ENCODE measurements at regions not wholly inside any gene's neighbourhood (a gene's known extent, or its start where the extent isn't known, plus 50 kb on each side); places are given as distances from the start of the nearest gene placed in this dataset.
A peak's percentile ranks its signal among the peaks of the same experiment; 100 is the strongest.

DNA sequence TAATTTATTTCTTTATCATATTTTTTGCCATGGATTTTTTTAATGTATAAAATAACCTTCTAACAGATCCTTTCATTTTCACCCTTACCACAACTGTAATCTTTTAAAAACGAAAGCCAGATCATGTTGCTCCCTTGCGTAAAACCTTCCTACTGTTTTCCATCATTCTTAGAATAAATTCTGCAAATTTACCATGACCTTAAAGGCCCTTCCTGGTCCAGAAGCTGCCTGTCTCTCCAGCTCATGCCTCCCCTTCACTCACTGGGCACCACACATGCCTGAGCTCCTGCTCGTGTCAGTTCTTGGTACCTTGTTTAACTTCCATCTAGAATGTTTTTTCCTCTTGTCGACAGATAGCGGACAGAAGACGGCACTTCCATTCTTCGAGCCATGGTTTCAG lies 245.0 kb upstream of the CDH5 start:
- in situ Hi-C loops (cut with HindIII; ENCODE audit: low sequenced_read_pairs) = no loop called here
- DNase-seq (ENCODE audit: low read depth, low spot score) = no peak
- TF ChIP-seq CTCF (IDR thresholded peaks at IDR 0.05; ENCODE audit: low read depth, low read length) = no peak
- H3K4me3 ChIP-seq (ENCODE audit: low read depth, low read length) = no peak overlapping the region

GRCh38 chr16:66120656-66121055 lies 245.8 kb upstream of the CDH5 start:
- in situ Hi-C loops (cut with HindIII; ENCODE audit: low sequenced_read_pairs) = no loop called here
- H3K4me3 ChIP-seq (ENCODE audit: low read depth, low read length) = no peak overlapping the region
- peak; percentile 71 for DNase-seq (ENCODE audit: low read depth, low spot score)
- TF ChIP-seq CTCF (IDR thresholded peaks at IDR 0.05; ENCODE audit: low read depth, low read length) = no peak

GRCh38 chr16:66116163-66117002 lies 250.1 kb upstream of the CDH5 start:
- no peak overlapping the region for H3K4me3 ChIP-seq (ENCODE audit: low read depth, low read length)
- TF ChIP-seq CTCF (IDR thresholded peaks at IDR 0.05; ENCODE audit: low read depth, low read length) = no peak
- in situ Hi-C loops (cut with HindIII; ENCODE audit: low sequenced_read_pairs) = no loop called here
- peak; percentile 26 for DNase-seq (ENCODE audit: low read depth, low spot score)

DNA sequence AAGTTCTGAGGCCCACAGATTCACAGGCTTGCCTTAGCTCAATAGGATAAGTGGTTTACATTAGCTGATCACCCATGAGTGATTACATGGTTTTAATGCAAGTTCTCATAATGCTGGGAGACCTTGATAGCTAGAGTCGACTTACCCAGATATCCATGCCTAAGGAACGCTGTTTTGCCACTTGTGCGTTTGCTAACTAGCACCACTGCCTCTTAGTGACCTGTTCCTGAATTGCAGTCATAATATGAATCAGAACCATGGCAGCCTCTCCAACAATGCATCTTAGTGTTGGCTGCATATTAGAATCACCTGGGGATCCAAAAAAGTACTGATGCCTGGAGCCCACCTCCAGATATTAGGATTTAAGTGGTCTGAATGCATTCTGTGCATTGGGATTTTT lies 251.1 kb upstream of the CDH5 start:
- H3K4me3 ChIP-seq (ENCODE audit: low read depth, low read length) = no peak overlapping the region
- DNase-seq (ENCODE audit: low read depth, low spot score) = no peak
- TF ChIP-seq CTCF (IDR thresholded peaks at IDR 0.05; ENCODE audit: low read depth, low read length) = no peak
- in situ Hi-C loops (cut with HindIII; ENCODE audit: low sequenced_read_pairs) = no loop called here

DNA sequence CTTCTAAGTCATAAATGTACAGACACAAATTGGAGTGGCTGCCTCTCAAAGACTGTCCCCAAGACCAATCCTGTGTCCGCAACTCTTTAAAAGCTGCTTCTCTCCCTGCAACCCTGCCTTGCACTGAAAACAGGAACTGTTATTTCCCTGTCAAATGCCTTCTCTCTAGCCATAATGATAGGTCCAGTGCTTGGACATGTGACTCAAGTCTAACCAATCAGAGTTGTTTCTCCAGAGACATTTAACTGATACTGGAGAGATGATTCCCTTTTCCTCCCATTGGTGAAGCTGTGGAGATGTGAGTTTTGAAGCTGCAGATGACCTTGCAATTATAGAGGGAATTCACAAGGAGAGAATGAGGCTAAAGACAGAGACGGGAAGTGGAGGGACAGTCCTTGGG lies 253.3 kb upstream of the CDH5 start:
- TF ChIP-seq CTCF (IDR thresholded peaks at IDR 0.05; ENCODE audit: low read depth, low read length) = no peak
- no peak for DNase-seq (ENCODE audit: low read depth, low spot score)
- no peak overlapping the region for H3K4me3 ChIP-seq (ENCODE audit: low read depth, low read length)
- in situ Hi-C loops (cut with HindIII; ENCODE audit: low sequenced_read_pairs) = no loop called here

DNA sequence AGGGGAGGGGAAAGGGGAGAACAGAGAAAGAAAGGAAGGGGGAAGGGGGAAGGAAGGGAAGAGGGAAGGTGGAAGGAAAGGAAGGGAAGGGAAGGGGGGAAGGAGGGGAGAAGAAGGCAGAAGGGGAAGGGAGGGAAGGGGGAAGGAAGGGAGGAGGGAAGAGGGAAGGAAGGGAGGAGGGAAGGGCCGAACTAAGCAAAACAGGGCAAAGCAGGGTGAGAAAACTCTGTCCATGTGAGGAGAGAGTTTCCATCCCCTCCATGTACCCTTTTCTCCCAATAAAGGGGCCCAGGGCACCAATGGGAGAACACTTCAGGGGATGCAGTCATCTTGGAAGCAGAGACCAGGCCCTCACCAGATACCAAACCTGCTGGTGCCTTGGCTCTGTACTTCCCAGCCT lies 256.8 kb upstream of the CDH5 start:
- in situ Hi-C loops (cut with HindIII; ENCODE audit: low sequenced_read_pairs) = no loop called here
- TF ChIP-seq CTCF (IDR thresholded peaks at IDR 0.05; ENCODE audit: low read depth, low read length) = no peak
- H3K4me3 ChIP-seq (ENCODE audit: low read depth, low read length) = no peak overlapping the region
- no peak for DNase-seq (ENCODE audit: low read depth, low spot score)
